Type B pancreatic cell (in vitro differentiated cells): ENCODE measurements at regions not wholly inside any gene's neighbourhood (a gene's known extent, or its start where the extent isn't known, plus 50 kb on each side); places are given as distances from the start of the nearest gene placed in this dataset.

ENCODE experiments used
- DNase-seq: peaks from one replicate; pipeline ENCODE4 v3.0.0; 2021; ENCODE audit warnings: mixed read lengths; ENCODE audit not compliant: unreplicated experiment; ENCODE audit errors: extremely low spot score
- H3K27ac Mint-ChIP-seq: 2 replicates; pipeline ENCODE4 v1.8.0; 2021; ENCODE audit warnings: mild to moderate bottlenecking, mixed read lengths
- H3K27me3 Mint-ChIP-seq: 2 replicates; pipeline ENCODE4 v1.8.0; 2021; ENCODE audit warnings: mixed read lengths
- H3K36me3 Mint-ChIP-seq: 2 replicates; pipeline ENCODE4 v1.8.0; 2021; ENCODE audit warnings: mixed read lengths
- H3K4me1 Mint-ChIP-seq: one replicate; pipeline ENCODE4 v1.8.0; 2021; ENCODE audit warnings: mixed read lengths; ENCODE audit not compliant: unreplicated experiment
- H3K4me3 Mint-ChIP-seq: 2 replicates; pipeline ENCODE4 v1.8.0; 2021; ENCODE audit warnings: mild to moderate bottlenecking, mixed read lengths
- H3K9me3 Mint-ChIP-seq: 2 replicates; pipeline ENCODE4 v1.8.0; 2021; ENCODE audit warnings: mixed read lengths
- CTCF ChIP-seq: fragments of 200-600 bp; sonication (generic); conservative IDR thresholded peaks from 2 replicates; pipeline ENCODE4 v1.5.0; 2021; ENCODE audit warnings: antibody characterized with exemption, mild to moderate bottlenecking

- Mint-ChIP-seq H3K27me3 (peaks cover 3% of the 10 kb centered on the region), H3K27ac (no peak overlapping the region), H3K36me3 (no peaks in the 10 kb centered on the region), H3K9me3 (no peaks in the 10 kb centered on the region), H3K4me3 (no peak overlapping the region), H3K4me1 (peaks cover 4% of the 10 kb centered on the region)
- TF ChIP-seq CTCF: no peak
- DNase-seq: no peak
Observed at GRCh38 chr6:159112714-159113113, 56.5 kb upstream of the FNDC1 start.

- peaks cover 4% of the 10 kb centered on the region for H3K4me1 Mint-ChIP-seq
- no peaks in the 10 kb centered on the region for H3K9me3 Mint-ChIP-seq
- peaks cover 11% of the 10 kb centered on the region for H3K27me3 Mint-ChIP-seq
Observed at GRCh38 chr6:159110748-159111147, 58.5 kb upstream of the FNDC1 start.

GRCh38 chr6:159110013-159110412 lies 59.2 kb upstream of the FNDC1 start:
- H3K27ac Mint-ChIP-seq: no peak overlapping the region
- peak; percentile 75 for TF ChIP-seq CTCF
- peaks cover 11% of the 10 kb centered on the region for H3K27me3 Mint-ChIP-seq

More at GRCh38 chr6:159110748-159111147, 58.5 kb upstream of the FNDC1 start:
- no peak for TF ChIP-seq CTCF
- H3K4me3 Mint-ChIP-seq: no peak overlapping the region
- no peak overlapping the region for H3K27ac Mint-ChIP-seq
- no peaks in the 10 kb centered on the region for H3K36me3 Mint-ChIP-seq
- DNase-seq: no peak

GRCh38 chr6:159109391-159109790 lies 59.8 kb upstream of the FNDC1 start:
- no peak for TF ChIP-seq CTCF
- Mint-ChIP-seq H3K9me3 (no peaks in the 10 kb centered on the region), H3K27me3 (peaks cover 8% of the 10 kb centered on the region), H3K36me3 (no peaks in the 10 kb centered on the region), H3K4me3 (no peak overlapping the region), H3K4me1 (peaks cover 4% of the 10 kb centered on the region), H3K27ac (no peak overlapping the region)
- DNase-seq: peak; percentile 32

More at GRCh38 chr6:159110013-159110412, 59.2 kb upstream of the FNDC1 start:
- DNase-seq: peak; percentile 37
- Mint-ChIP-seq H3K9me3 (no peaks in the 10 kb centered on the region), H3K36me3 (no peaks in the 10 kb centered on the region), H3K4me1 (peaks cover 4% of the 10 kb centered on the region), H3K4me3 (no peak overlapping the region)

GRCh38 chr6:159108426-159108985 lies 60.7 kb upstream of the FNDC1 start:
- peaks cover 10% of the 10 kb centered on the region for H3K4me1 Mint-ChIP-seq
- no peaks in the 10 kb centered on the region for H3K9me3 Mint-ChIP-seq
- peaks cover 12% of the 10 kb centered on the region for H3K27me3 Mint-ChIP-seq
- no peak overlapping the region for H3K4me3 Mint-ChIP-seq
- H3K27ac Mint-ChIP-seq: no peak overlapping the region
- no peaks in the 10 kb centered on the region for H3K36me3 Mint-ChIP-seq
- no peak for TF ChIP-seq CTCF
- DNase-seq: peak; percentile 43
